Memory B cell (primary cell): ENCODE measurements at regions not wholly inside any gene's neighbourhood (a gene's known extent, or its start where the extent isn't known, plus 50 kb on each side); places are given as distances from the start of the nearest gene placed in this dataset.

ENCODE experiments used
- ATAC-seq: fragments of 150-1000 bp; cut with Tn5 transposase; 2 replicates; pipeline ENCODE4 v1.10.0; 2021; ENCODE audit warnings: low read depth, mild to moderate bottlenecking, moderate library complexity
- DNase-seq, 2 donors: peaks; one replicate each; pipeline ENCODE4 v3.0.0; 2022; ENCODE audit warnings: low spot score in 2 of 2
- H3K27ac Mint-ChIP-seq: one replicate; pipeline ENCODE4 v1.8.0; 2022; ENCODE audit warnings: mild to moderate bottlenecking, moderate library complexity, mixed read lengths
- H3K27me3 Mint-ChIP-seq: one replicate; pipeline ENCODE4 v1.8.0; 2022; ENCODE audit warnings: mixed read lengths
- H3K36me3 Mint-ChIP-seq: one replicate; pipeline ENCODE4 v1.8.0; 2022; ENCODE audit warnings: mild to moderate bottlenecking, mixed read lengths
- H3K4me1 Mint-ChIP-seq: one replicate; pipeline ENCODE4 v1.8.0; 2022; ENCODE audit warnings: mixed read lengths
- H3K4me3 Mint-ChIP-seq: one replicate; pipeline ENCODE4 v1.8.0; 2022; ENCODE audit warnings: mild to moderate bottlenecking, moderate library complexity, mixed read lengths
- H3K9me3 Mint-ChIP-seq: one replicate; pipeline ENCODE4 v1.8.0; 2022; ENCODE audit warnings: mixed read lengths

GRCh38 chr13:106110241-106110855 is 425.1 kb downstream of the EFNB2 start:
- Mint-ChIP-seq H3K27me3 (no peaks in the 10 kb centered on the region), H3K4me3 (no peak overlapping the region), H3K9me3 (peaks cover 1% of the 10 kb centered on the region), H3K36me3 (no peaks in the 10 kb centered on the region), H3K27ac (no peak overlapping the region), H3K4me1 (no peaks in the 10 kb centered on the region)
- ATAC-seq (no peak), DNase-seq (no peak)

- no peak for ATAC-seq
- no peak overlapping the region for H3K27ac Mint-ChIP-seq
- H3K27me3 Mint-ChIP-seq = no peaks in the 10 kb centered on the region
- no peaks in the 10 kb centered on the region for H3K4me1 Mint-ChIP-seq
- no peak overlapping the region for H3K4me3 Mint-ChIP-seq
- peaks cover 1% of the 10 kb centered on the region for H3K9me3 Mint-ChIP-seq
- no peaks in the 10 kb centered on the region for H3K36me3 Mint-ChIP-seq
- DNase-seq = no peak
These were observed 426.1 kb downstream of the EFNB2 start for GRCh38 chr13:106109391-106109791.

DNA sequence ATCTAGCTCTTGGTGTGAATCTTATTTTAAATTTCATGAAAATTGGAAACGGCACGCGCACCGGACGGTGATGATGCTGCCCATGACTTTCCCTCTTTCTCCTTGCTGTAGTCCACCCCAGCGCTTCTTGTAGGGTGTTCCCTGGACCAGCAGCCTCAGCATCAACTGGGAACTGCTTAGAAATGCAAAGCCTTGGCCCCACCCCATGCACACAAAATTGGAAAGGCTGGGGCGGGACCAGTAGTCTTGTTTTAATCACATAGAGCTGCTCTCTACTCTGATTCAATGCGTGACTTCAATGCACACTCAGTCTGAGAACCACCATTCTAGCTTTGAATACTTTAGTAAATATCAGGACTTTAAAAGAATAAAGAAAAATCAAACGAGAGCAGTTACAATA is 427.1 kb downstream of the EFNB2 start:
- Mint-ChIP-seq H3K27ac (no peak overlapping the region), H3K36me3 (no peaks in the 10 kb centered on the region), H3K27me3 (no peaks in the 10 kb centered on the region), H3K4me3 (no peak overlapping the region), H3K9me3 (peaks cover 5% of the 10 kb centered on the region), H3K4me1 (no peaks in the 10 kb centered on the region)
- ATAC-seq (no peak), DNase-seq (no peak)

- ATAC-seq (no peak), DNase-seq (no peak)
- no peaks in the 10 kb centered on the region for H3K36me3 Mint-ChIP-seq
- no peak overlapping the region for H3K4me3 Mint-ChIP-seq
- peaks cover 5% of the 10 kb centered on the region for H3K9me3 Mint-ChIP-seq
- H3K4me1 Mint-ChIP-seq = no peaks in the 10 kb centered on the region
- H3K27ac Mint-ChIP-seq = no peak overlapping the region
- H3K27me3 Mint-ChIP-seq = no peaks in the 10 kb centered on the region
These were observed 428.4 kb downstream of the EFNB2 start for GRCh38 chr13:106107061-106107460.

GRCh38 chr13:106105153-106105552 is 430.3 kb downstream of the EFNB2 start:
- peaks cover 5% of the 10 kb centered on the region for H3K9me3 Mint-ChIP-seq
- no peak overlapping the region for H3K4me3 Mint-ChIP-seq
- no peak for ATAC-seq
- no peaks in the 10 kb centered on the region for H3K27me3 Mint-ChIP-seq
- no peak overlapping the region for H3K27ac Mint-ChIP-seq
- no peaks in the 10 kb centered on the region for H3K4me1 Mint-ChIP-seq
- H3K36me3 Mint-ChIP-seq = no peaks in the 10 kb centered on the region
- no peak for DNase-seq

DNA sequence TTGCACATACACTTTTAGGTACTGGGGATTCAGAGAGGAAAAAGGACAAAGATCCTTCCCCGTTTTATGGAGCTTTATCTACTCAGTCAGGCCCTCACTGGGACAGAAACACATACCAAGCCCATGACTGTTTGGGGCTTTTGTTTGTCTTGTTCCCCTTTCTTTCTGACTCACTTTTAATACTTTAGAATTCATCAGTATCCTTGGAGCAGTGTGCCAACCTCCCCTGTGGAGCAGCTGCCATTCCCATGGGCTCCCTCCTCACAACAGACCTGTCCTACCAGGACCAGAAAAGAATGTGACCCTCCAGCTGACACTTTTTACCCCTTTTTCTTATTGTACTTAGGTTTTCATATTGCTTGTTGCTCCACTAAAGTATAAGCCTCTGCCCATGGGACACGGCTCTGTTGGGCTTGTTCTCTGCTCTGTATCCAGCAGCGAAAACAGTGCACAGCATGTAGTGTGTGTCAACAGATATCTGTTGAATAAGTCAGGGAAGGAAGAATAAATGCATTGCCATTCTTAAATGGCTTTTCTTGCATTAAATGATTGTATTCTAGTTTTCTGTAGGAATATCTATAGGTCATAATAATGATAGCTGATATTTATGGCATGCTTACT is 431.1 kb downstream of the EFNB2 start:
- no peak for ATAC-seq
- H3K36me3 Mint-ChIP-seq = no peaks in the 10 kb centered on the region
- DNase-seq = no peak
- H3K27me3 Mint-ChIP-seq = no peaks in the 10 kb centered on the region
- no peaks in the 10 kb centered on the region for H3K4me1 Mint-ChIP-seq
- H3K9me3 Mint-ChIP-seq = peaks cover 5% of the 10 kb centered on the region
- no peak overlapping the region for H3K27ac Mint-ChIP-seq
- H3K4me3 Mint-ChIP-seq = no peak overlapping the region

DNA sequence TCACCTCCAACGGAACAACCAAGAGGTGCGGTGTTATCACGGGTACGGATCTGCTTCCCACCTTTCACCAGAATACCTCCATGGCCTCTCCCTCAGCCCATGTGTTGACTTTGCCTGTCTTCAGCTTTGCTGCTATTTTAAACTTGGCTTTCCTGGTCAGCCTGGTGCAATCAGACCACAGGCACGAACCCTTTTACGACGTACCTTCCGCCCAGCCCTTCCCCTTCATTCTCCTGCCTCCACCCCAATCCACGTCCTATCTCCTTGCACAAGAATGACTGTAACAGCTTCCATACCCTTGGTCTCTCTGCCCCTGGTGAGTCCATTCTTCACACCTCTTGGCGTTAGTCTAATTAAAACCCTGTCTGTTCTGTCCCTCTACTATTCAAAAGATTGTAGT is 431.7 kb downstream of the EFNB2 start:
- Mint-ChIP-seq H3K4me3 (no peak overlapping the region), H3K36me3 (no peaks in the 10 kb centered on the region), H3K27me3 (no peaks in the 10 kb centered on the region), H3K9me3 (peaks cover 5% of the 10 kb centered on the region), H3K4me1 (no peaks in the 10 kb centered on the region), H3K27ac (no peak overlapping the region)
- ATAC-seq (no peak), DNase-seq (no peak)

DNA sequence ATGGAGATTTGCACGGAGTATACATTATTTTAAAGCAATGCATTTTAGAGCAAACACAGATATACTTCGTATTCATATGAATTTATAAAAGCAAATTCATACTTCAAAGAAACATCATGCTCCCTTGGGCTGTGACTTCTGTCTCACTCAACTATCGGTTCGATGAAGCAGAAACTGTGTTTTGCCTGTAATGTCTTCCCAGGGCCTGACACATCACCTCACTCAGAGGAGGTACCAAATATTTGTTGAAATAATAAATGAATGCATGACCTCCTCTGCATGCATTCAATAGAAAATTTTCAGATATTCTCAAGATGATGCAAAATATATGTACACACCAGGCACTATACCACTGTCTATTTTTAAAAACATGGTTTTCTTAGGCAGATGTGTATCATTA is 432.7 kb downstream of the EFNB2 start:
- DNase-seq = no peak
- Mint-ChIP-seq H3K27me3 (no peaks in the 10 kb centered on the region), H3K36me3 (no peaks in the 10 kb centered on the region), H3K4me3 (no peak overlapping the region), H3K9me3 (peaks cover 5% of the 10 kb centered on the region), H3K4me1 (no peaks in the 10 kb centered on the region), H3K27ac (no peak overlapping the region)
- no peak for ATAC-seq

GRCh38 chr13:106101201-106101600 is 434.3 kb downstream of the EFNB2 start:
- no peaks in the 10 kb centered on the region for H3K27me3 Mint-ChIP-seq
- H3K36me3 Mint-ChIP-seq = no peaks in the 10 kb centered on the region
- no peaks in the 10 kb centered on the region for H3K4me1 Mint-ChIP-seq
- no peak overlapping the region for H3K4me3 Mint-ChIP-seq
- H3K9me3 Mint-ChIP-seq = peaks cover 6% of the 10 kb centered on the region
- no peak for DNase-seq
- no peak for ATAC-seq
- H3K27ac Mint-ChIP-seq = no peak overlapping the region

DNA sequence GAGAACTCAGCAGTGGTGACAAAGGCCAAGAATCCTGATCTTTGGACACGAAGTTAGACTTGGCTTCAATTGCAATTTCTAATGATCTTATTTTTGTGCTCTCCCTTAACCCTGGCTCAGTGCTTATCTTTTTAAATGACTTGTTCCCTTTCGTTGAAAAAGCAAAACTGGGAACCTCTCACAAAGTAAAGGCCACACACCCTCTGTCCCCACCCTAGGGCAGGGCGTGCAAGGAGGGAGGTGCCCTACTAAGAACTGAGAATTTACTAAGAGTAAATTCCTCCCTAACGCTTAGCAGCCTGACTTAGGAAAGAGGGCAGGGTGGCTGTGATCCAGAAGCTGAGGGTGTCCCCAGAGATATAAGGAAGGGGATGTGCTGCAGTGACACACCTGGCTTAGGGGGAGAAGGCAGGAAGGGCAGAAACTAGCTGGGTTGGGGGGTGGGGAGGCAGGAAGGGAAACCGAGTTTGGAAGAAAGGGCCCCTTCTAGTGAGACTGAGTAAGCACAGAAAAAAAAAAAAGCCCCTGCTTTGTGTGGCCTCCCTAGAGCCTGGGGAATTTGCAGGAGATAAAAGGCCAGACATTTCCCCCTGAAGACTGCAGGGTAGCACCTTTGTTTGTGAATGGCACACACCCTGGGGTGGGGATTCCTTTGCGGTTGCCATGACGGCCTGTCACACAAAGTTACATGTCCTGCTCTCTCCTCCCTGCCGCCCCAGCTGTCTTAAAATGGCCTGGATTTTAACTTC is 435.1 kb downstream of the EFNB2 start:
- Mint-ChIP-seq H3K9me3 (peaks cover 5% of the 10 kb centered on the region), H3K4me1 (no peaks in the 10 kb centered on the region), H3K27me3 (no peaks in the 10 kb centered on the region), H3K4me3 (no peak overlapping the region), H3K27ac (no peak overlapping the region), H3K36me3 (no peaks in the 10 kb centered on the region)
- ATAC-seq (no peak), DNase-seq (no peak)

GRCh38 chr13:106099765-106100164 is 435.7 kb downstream of the EFNB2 start:
- DNase-seq (no peak), ATAC-seq (no peak)
- Mint-ChIP-seq H3K4me1 (no peaks in the 10 kb centered on the region), H3K36me3 (no peaks in the 10 kb centered on the region), H3K27ac (no peak overlapping the region), H3K27me3 (no peaks in the 10 kb centered on the region), H3K9me3 (peaks cover 5% of the 10 kb centered on the region), H3K4me3 (no peak overlapping the region)

GRCh38 chr13:106098778-106099177 is 436.7 kb downstream of the EFNB2 start:
- DNase-seq (no peak), ATAC-seq (no peak)
- H3K36me3 Mint-ChIP-seq = no peaks in the 10 kb centered on the region
- H3K4me3 Mint-ChIP-seq = no peak overlapping the region
- H3K9me3 Mint-ChIP-seq = peaks cover 3% of the 10 kb centered on the region
- H3K27me3 Mint-ChIP-seq = no peaks in the 10 kb centered on the region
- H3K4me1 Mint-ChIP-seq = no peaks in the 10 kb centered on the region
- no peak overlapping the region for H3K27ac Mint-ChIP-seq

- H3K27ac Mint-ChIP-seq = no peak overlapping the region
- no peaks in the 10 kb centered on the region for H3K36me3 Mint-ChIP-seq
- no peaks in the 10 kb centered on the region for H3K27me3 Mint-ChIP-seq
- H3K4me3 Mint-ChIP-seq = no peak overlapping the region
- ATAC-seq = no peak
- H3K9me3 Mint-ChIP-seq = peaks cover 2% of the 10 kb centered on the region
- no peaks in the 10 kb centered on the region for H3K4me1 Mint-ChIP-seq
- DNase-seq = no peak
These were observed 438.8 kb downstream of the EFNB2 start for GRCh38 chr13:106096661-106097092.

DNA sequence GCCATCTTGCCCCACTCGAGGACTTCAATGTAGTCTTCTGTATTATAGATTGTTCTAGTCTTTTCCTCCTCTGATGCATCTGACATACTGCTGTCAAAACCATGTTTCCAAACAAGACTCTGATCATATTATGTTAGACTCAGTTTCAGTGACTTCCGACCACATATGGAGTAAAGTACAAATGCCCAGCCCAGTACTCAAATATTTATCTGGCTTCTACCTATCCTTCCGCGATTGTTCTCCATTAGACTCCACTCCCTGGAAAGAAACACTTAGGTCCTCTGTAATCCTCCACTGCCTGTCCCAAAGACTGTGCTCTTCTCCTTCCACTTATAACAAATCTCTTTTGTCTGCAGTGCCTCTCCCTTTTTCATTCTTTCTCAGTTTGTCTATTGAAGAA is 439.5 kb downstream of the EFNB2 start:
- Mint-ChIP-seq H3K4me3 (no peak overlapping the region), H3K4me1 (no peaks in the 10 kb centered on the region), H3K27ac (no peak overlapping the region), H3K9me3 (peaks cover 2% of the 10 kb centered on the region), H3K27me3 (no peaks in the 10 kb centered on the region), H3K36me3 (no peaks in the 10 kb centered on the region)
- ATAC-seq (no peak), DNase-seq (no peak)
